ENCODE measurements at regions not wholly inside any gene's neighbourhood (a gene's known extent, or its start where the extent isn't known, plus 50 kb on each side); places are given as distances from the start of the nearest gene placed in this dataset.

- Histone ChIP-seq H3K4me3 (ENCODE audit: low read depth, low read length) (no peak overlapping the region), H3K27me3 (no peaks in the 10 kb centered on the region), H3K36me3 (no peaks in the 10 kb centered on the region), H3K4me1 (no peaks in the 10 kb centered on the region), H3K9me3 (no peaks in the 10 kb centered on the region)
- DNase-seq = no peak
- TF ChIP-seq CTCF (IDR thresholded peaks at IDR 0.05; ENCODE audit: low read depth, low read length) = no peak
These were observed 92.5 kb downstream of the KCNF1 start for GRCh38 chr2:11004199-11004598.

- Histone ChIP-seq H3K27me3 (no peaks in the 10 kb centered on the region), H3K4me1 (no peaks in the 10 kb centered on the region), H3K9me3 (no peaks in the 10 kb centered on the region), H3K4me3 (ENCODE audit: low read depth, low read length) (no peak overlapping the region), H3K36me3 (no peaks in the 10 kb centered on the region)
- DNase-seq = no peak
- no peak for TF ChIP-seq CTCF (IDR thresholded peaks at IDR 0.05; ENCODE audit: low read depth, low read length)
These were observed 93.3 kb downstream of the KCNF1 start for GRCh38 chr2:11005032-11005431.

- Histone ChIP-seq H3K9me3 (no peaks in the 10 kb centered on the region; the same call in 1 of the 2 replicates), H3K27me3 (no peaks in the 10 kb centered on the region), H3K36me3 (no peaks in the 10 kb centered on the region), H3K4me3 (ENCODE audit: low read depth, low read length) (no peak overlapping the region), H3K4me1 (no peaks in the 10 kb centered on the region)
- no peak for TF ChIP-seq CTCF (IDR thresholded peaks at IDR 0.05; ENCODE audit: low read depth, low read length)
- DNase-seq = no peak
These were observed 94.5 kb downstream of the KCNF1 start for GRCh38 chr2:11006191-11006590.

- no peaks in the 10 kb centered on the region for H3K27me3 ChIP-seq
- no peaks in the 10 kb centered on the region; the same call in 1 of the 2 replicates for H3K9me3 ChIP-seq
- no peaks in the 10 kb centered on the region for H3K36me3 ChIP-seq
- DNase-seq = no peak
- no peaks in the 10 kb centered on the region for H3K4me1 ChIP-seq
- H3K4me3 ChIP-seq (ENCODE audit: low read depth, low read length) = no peak overlapping the region
- no peak for TF ChIP-seq CTCF (IDR thresholded peaks at IDR 0.05; ENCODE audit: low read depth, low read length)
These were observed 95.9 kb downstream of the KCNF1 start for GRCh38 chr2:11007331-11008264.

GRCh38 chr2:11008773-11009172 is 97.0 kb downstream of the KCNF1 start:
- no peak for TF ChIP-seq CTCF (IDR thresholded peaks at IDR 0.05; ENCODE audit: low read depth, low read length)
- no peak for DNase-seq
- H3K36me3 ChIP-seq = no peaks in the 10 kb centered on the region
- H3K9me3 ChIP-seq = no peaks in the 10 kb centered on the region; the same call in 1 of the 2 replicates
- no peaks in the 10 kb centered on the region for H3K27me3 ChIP-seq
- no peaks in the 10 kb centered on the region for H3K4me1 ChIP-seq
- no peak overlapping the region for H3K4me3 ChIP-seq (ENCODE audit: low read depth, low read length)

GRCh38 chr2:11009176-11009575 is 97.4 kb downstream of the KCNF1 start:
- no peaks in the 10 kb centered on the region for H3K36me3 ChIP-seq
- H3K9me3 ChIP-seq = no peaks in the 10 kb centered on the region; the same call in 1 of the 2 replicates
- H3K27me3 ChIP-seq = no peaks in the 10 kb centered on the region
- TF ChIP-seq CTCF (IDR thresholded peaks at IDR 0.05; ENCODE audit: low read depth, low read length) = no peak
- H3K4me3 ChIP-seq (ENCODE audit: low read depth, low read length) = no peak overlapping the region
- H3K4me1 ChIP-seq = no peaks in the 10 kb centered on the region
- DNase-seq = no peak
